HCT116 (cell line): ENCODE measurements at regions not wholly inside any gene's neighbourhood (a gene's known extent, or its start where the extent isn't known, plus 50 kb on each side); places are given as distances from the start of the nearest gene placed in this dataset.

Source experiments
- CEBPB ChIP-seq: IDR thresholded peaks from 2 replicates; pipeline ENCODE4 v1.6.1; 2012; ENCODE audit warnings: low read depth
- EZH2 ChIP-seq: fragments of 200-600 bp; sonication (generic); IDR thresholded peaks from 2 replicates; pipeline ENCODE4 v1.6.1; 2017; ENCODE audit warnings: antibody characterized with exemption, mixed run types
- EZH2phosphoT487 ChIP-seq: fragments of 200-600 bp; IDR thresholded peaks from 2 replicates; pipeline ENCODE4 v1.6.1; 2018; ENCODE audit warnings: antibody characterized with exemption, borderline replicate concordance
- POLR2A ChIP-seq: IDR thresholded peaks from 2 replicates; pipeline ENCODE4 v1.7.0; 2011; ENCODE audit warnings: borderline replicate concordance; ENCODE audit not compliant: insufficient read depth, insufficient read length; ENCODE audit errors: extremely low read depth
- POLR2AphosphoS5 ChIP-seq: IDR thresholded peaks from 2 replicates; pipeline ENCODE4 v1.6.1; 2011; ENCODE audit warnings: mild to moderate bottlenecking, low read depth, low read length, moderate library complexity
- RAD21 ChIP-seq: IDR thresholded peaks from 2 replicates; pipeline ENCODE4 v1.6.1; 2012; ENCODE audit warnings: low read depth, mild to moderate bottlenecking
- REST ChIP-seq: IDR thresholded peaks from 2 replicates; pipeline ENCODE4 v1.6.1; 2012; ENCODE audit warnings: low read depth
- SP1 ChIP-seq: IDR thresholded peaks from 2 replicates; pipeline ENCODE4 v1.6.1; 2012; ENCODE audit warnings: low read depth
- TCF7L2 ChIP-seq: IDR thresholded peaks from 2 replicates; pipeline ENCODE4 v1.7.0; 2011; ENCODE audit warnings: borderline replicate concordance, inconsistent platforms; ENCODE audit not compliant: insufficient read depth, insufficient read length; ENCODE audit errors: extremely low read depth
- YY1 ChIP-seq: IDR thresholded peaks from 2 replicates; pipeline ENCODE4 v1.6.1; 2011; ENCODE audit warnings: low read length, low read depth, moderate library complexity, mild to moderate bottlenecking; ENCODE audit not compliant: insufficient replicate concordance; ENCODE audit errors: extremely low read depth
- TF ChIP-seq, protein P1 (sequence below): IDR thresholded peaks from 2 replicates; pipeline ENCODE4 v1.6.1; 2011; ENCODE audit warnings: mild to moderate bottlenecking, low read length, moderate library complexity; ENCODE audit not compliant: insufficient replicate concordance; ENCODE audit errors: extremely low read depth
- TF ChIP-seq, protein P2 (sequence below), 3 experiments: fragments of 200-600 bp in 1 of 3; sonication (generic) in 1 of 3; IDR thresholded peaks in 2 of 3; conservative IDR thresholded peaks in 1 of 3; 2 replicates each; pipeline ENCODE4 v1.5.1; 2012 to 2017; ENCODE audit warnings: low read depth in 2 of 3, low read length in 2 of 3, antibody characterized with exemption in 1 of 3, borderline replicate concordance in 1 of 3, control low read depth in 1 of 3, mild to moderate bottlenecking in 1 of 3, mixed read lengths in 1 of 3, mixed run types in 1 of 3, moderate library complexity in 1 of 3; ENCODE audit not compliant: insufficient read depth in 1 of 3
- TF ChIP-seq, protein P3 (sequence below): IDR thresholded peaks from 2 replicates; pipeline ENCODE4 v1.6.1; 2012

DNA sequence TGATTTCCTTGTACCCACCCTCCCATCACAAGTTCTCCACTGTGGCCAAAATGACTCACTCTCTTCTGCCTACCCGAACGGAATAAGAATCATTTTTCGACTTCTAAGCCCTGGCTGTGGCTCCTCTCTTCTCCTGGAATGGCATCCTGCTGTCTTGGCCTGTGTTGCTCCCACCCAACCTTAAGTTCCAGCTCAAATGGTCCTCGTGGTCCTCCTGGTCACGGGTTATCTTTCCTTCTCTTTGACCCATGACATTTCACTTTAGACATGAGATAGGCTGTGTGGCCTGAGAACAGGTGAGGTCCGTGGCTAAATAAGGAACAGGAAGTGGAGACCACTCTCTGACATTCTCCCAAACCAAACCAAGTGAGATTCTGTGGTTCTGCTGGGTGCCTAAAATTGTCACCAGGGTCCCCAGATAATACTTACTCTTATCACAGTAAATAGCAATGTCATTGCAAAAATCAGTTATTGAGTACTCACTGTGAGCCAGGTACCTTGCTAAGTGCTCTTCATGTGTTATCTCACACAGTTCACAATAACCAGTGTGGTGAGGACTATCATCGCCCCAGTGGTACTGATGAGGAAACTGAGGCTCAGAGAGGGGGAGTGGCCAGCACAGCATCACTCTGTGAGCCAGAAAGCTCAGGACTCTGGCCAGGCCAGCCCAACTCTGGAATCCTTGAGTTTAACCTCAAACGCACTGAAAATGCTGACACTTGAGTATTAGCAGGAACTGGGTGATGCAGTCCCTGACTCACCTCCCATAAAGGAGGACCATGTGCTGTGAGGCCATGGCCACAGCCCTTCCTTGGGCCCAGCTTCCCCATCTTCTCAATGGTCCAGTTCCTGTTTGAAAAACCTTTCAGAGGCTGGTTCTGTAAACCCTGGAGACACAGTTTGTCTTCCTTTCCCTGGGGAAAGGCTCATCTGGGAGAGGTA is 74.8 kb upstream of the SIRPA start:
- TF ChIP-seq REST (no peak), POLR2A (no peak), EZH2 (no peak), TCF7L2 (no peak), CEBPB (no peak), RAD21 (no peak), YY1 (no peak), POLR2AphosphoS5 (no peak), SP1 (no peak), EZH2phosphoT487 (no peak)
- TF ChIP-seq, protein P1, sequence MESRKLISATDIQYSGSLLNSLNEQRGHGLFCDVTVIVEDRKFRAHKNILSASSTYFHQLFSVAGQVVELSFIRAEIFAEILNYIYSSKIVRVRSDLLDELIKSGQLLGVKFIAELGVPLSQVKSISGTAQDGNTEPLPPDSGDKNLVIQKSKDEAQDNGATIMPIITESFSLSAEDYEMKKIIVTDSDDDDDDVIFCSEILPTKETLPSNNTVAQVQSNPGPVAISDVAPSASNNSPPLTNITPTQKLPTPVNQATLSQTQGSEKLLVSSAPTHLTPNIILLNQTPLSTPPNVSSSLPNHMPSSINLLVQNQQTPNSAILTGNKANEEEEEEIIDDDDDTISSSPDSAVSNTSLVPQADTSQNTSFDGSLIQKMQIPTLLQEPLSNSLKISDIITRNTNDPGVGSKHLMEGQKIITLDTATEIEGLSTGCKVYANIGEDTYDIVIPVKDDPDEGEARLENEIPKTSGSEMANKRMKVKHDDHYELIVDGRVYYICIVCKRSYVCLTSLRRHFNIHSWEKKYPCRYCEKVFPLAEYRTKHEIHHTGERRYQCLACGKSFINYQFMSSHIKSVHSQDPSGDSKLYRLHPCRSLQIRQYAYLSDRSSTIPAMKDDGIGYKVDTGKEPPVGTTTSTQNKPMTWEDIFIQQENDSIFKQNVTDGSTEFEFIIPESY = no peak
- TF ChIP-seq, protein P2, sequence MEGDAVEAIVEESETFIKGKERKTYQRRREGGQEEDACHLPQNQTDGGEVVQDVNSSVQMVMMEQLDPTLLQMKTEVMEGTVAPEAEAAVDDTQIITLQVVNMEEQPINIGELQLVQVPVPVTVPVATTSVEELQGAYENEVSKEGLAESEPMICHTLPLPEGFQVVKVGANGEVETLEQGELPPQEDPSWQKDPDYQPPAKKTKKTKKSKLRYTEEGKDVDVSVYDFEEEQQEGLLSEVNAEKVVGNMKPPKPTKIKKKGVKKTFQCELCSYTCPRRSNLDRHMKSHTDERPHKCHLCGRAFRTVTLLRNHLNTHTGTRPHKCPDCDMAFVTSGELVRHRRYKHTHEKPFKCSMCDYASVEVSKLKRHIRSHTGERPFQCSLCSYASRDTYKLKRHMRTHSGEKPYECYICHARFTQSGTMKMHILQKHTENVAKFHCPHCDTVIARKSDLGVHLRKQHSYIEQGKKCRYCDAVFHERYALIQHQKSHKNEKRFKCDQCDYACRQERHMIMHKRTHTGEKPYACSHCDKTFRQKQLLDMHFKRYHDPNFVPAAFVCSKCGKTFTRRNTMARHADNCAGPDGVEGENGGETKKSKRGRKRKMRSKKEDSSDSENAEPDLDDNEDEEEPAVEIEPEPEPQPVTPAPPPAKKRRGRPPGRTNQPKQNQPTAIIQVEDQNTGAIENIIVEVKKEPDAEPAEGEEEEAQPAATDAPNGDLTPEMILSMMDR (IDR thresholded peaks at IDR 0.05 in 2 of 3, conservative IDR thresholded peaks at IDR 0.05 in 1 of 3; ENCODE audit: borderline replicate concordance in 1 of 3, insufficient read depth in 1 of 3, low read depth in 2 of 3, low read length in 2 of 3) = no peak
- TF ChIP-seq, protein P3, sequence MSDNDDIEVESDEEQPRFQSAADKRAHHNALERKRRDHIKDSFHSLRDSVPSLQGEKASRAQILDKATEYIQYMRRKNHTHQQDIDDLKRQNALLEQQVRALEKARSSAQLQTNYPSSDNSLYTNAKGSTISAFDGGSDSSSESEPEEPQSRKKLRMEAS = no peak
